Natural killer cell (primary cell): ENCODE measurements at regions not wholly inside any gene's neighbourhood (a gene's known extent, or its start where the extent isn't known, plus 50 kb on each side); places are given as distances from the start of the nearest gene placed in this dataset.

Source experiments
- ATAC-seq, 3 donors: fragments of 150-1000 bp in 2 of 3; fragments of 200-7000 bp in 1 of 3; cut with Tn5 transposase; 1 replicate in 1 of 3; 2 replicates in 2 of 3; pipeline ENCODE4 v1.10.0; 2021; ENCODE audit warnings: mild to moderate bottlenecking in 2 of 3, moderate library complexity in 2 of 3
- DNase-seq, 2 donors: peaks; one replicate each; pipeline versions ENCODE4 v3.0.0 to v3.0.0-alpha.2; 2013 to 2021; ENCODE audit warnings: mixed read lengths in 1 of 2
- H3K27ac ChIP-seq: one replicate; pipeline ENCODE4 v1.5.1; 2013; ENCODE audit warnings: mild to moderate bottlenecking, low read length
- H3K27me3 ChIP-seq: one replicate; pipeline ENCODE4 v1.6.1; 2013; ENCODE audit warnings: low read length; ENCODE audit not compliant: control insufficient read depth, insufficient read depth
- H3K36me3 ChIP-seq: one replicate; pipeline ENCODE4 v1.6.1; 2013; ENCODE audit warnings: low read length; ENCODE audit not compliant: control insufficient read depth, insufficient read depth
- H3K4me1 ChIP-seq: one replicate; pipeline ENCODE4 v1.6.1; 2013; ENCODE audit warnings: low read length; ENCODE audit not compliant: control insufficient read depth, insufficient read depth
- H3K4me3 ChIP-seq: one replicate; pipeline ENCODE4 v1.5.1; 2013; ENCODE audit warnings: low read length
- H3K9me3 ChIP-seq: one replicate; pipeline ENCODE4 v1.6.1; 2013; ENCODE audit warnings: low read length; ENCODE audit not compliant: control insufficient read depth, insufficient read depth
- H3K27ac Mint-ChIP-seq, 2 donors: one replicate each; pipeline ENCODE4 v1.8.0; 2022; ENCODE audit warnings: mild to moderate bottlenecking in 2 of 2, mixed read lengths in 2 of 2, moderate library complexity in 1 of 2
- H3K27me3 Mint-ChIP-seq, 2 donors: one replicate each; pipeline ENCODE4 v1.8.0; 2022; ENCODE audit warnings: low read depth in 2 of 2, mixed read lengths in 2 of 2
- H3K36me3 Mint-ChIP-seq: one replicate; pipeline ENCODE4 v1.8.0; 2022; ENCODE audit warnings: mixed read lengths
- H3K4me1 Mint-ChIP-seq, 2 donors: one replicate each; pipeline ENCODE4 v1.8.0; 2022; ENCODE audit warnings: mixed read lengths in 2 of 2
- H3K4me3 Mint-ChIP-seq: one replicate; pipeline ENCODE4 v1.8.0; 2022; ENCODE audit warnings: mild to moderate bottlenecking, moderate library complexity, mixed read lengths
- H3K9me3 Mint-ChIP-seq, 2 donors: one replicate each; pipeline ENCODE4 v1.8.0; 2022; ENCODE audit warnings: mixed read lengths in 2 of 2
- CTCF ChIP-seq: fragments of 200-600 bp; IDR thresholded peaks from one replicate; pipeline ENCODE4 v1.8.0; 2022; ENCODE audit warnings: antibody characterized with exemption
- WGBS: methylation state at CpG from one replicate; pipeline ENCODE4 v1.1.7; 2013; ENCODE audit warnings: missing lambda C conversion rate; ENCODE audit not compliant: insufficient coverage; 5-methylcytosine and 5-hydroxymethylcytosine counted together
- intact Hi-C: fragments of 100-400 bp; cut with micrococcal nuclease; formaldehyde crosslinking; loops from one replicate; pipeline ENCODE4 v1.14.2; 2022

GRCh38 chr13:33963134-33963533, 145.2 kb downstream of the RFC3 start:
- TF ChIP-seq CTCF, result no peak
- no peak for DNase-seq
- H3K9me3 Mint-ChIP-seq, result peaks cover 11 to 15% of the 10 kb centered on the region in 2 donors
- H3K4me1 Mint-ChIP-seq, result no peaks in the 10 kb centered on the region
- Histone ChIP-seq H3K27ac (no peak overlapping the region), H3K36me3 (no peaks in the 10 kb centered on the region), H3K4me1 (no peaks in the 10 kb centered on the region), H3K27me3 (no peaks in the 10 kb centered on the region), H3K9me3 (no peaks in the 10 kb centered on the region), H3K4me3 (no peak overlapping the region)
- no peak overlapping the region for H3K4me3 Mint-ChIP-seq
- 91% methylated on average over 1 of the region's 3 CpGs for WGBS
- intact Hi-C loops, result no loop called here
- no peak for ATAC-seq
- H3K27ac Mint-ChIP-seq, result no peak overlapping the region
- H3K27me3 Mint-ChIP-seq, result no peaks in the 10 kb centered on the region
- no peaks in the 10 kb centered on the region for H3K36me3 Mint-ChIP-seq

DNA sequence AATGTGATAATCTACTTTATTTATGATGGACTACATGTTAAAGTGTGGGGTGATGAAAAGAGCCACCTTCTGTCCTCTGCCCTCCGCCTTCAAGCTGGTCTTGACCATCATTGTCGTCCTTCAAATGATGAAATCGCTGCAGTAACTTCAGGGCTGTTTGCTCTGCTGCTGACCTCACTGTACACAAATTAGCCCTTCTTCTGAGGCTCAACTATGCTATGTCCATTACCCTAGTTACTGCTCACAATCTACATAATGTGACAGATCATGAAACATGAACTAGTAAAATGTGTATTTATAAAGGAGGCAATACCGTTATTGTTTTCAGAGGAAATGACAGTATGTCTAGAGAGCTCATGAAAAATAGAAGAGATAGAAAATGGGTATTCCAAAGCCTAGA, 145.9 kb downstream of the RFC3 start:
- H3K27ac ChIP-seq, result no peak overlapping the region
- no peak for DNase-seq
- H3K4me3 Mint-ChIP-seq, result no peak overlapping the region
- H3K9me3 Mint-ChIP-seq, result peaks cover 11 to 13% of the 10 kb centered on the region in 2 donors
- H3K9me3 ChIP-seq, result no peaks in the 10 kb centered on the region
- intact Hi-C loops, result no loop called here
- WGBS, result 95% methylated on average over 3 of the region's 4 CpGs
- no peaks in the 10 kb centered on the region for H3K27me3 ChIP-seq
- H3K4me3 ChIP-seq, result no peak overlapping the region
- no peak for ATAC-seq
- H3K4me1 ChIP-seq, result no peaks in the 10 kb centered on the region
- H3K36me3 ChIP-seq, result no peaks in the 10 kb centered on the region
- no peaks in the 10 kb centered on the region for H3K36me3 Mint-ChIP-seq
- H3K4me1 Mint-ChIP-seq, result no peaks in the 10 kb centered on the region
- TF ChIP-seq CTCF, result no peak
- no peaks in the 10 kb centered on the region for H3K27me3 Mint-ChIP-seq
- H3K27ac Mint-ChIP-seq, result no peak overlapping the region

DNA sequence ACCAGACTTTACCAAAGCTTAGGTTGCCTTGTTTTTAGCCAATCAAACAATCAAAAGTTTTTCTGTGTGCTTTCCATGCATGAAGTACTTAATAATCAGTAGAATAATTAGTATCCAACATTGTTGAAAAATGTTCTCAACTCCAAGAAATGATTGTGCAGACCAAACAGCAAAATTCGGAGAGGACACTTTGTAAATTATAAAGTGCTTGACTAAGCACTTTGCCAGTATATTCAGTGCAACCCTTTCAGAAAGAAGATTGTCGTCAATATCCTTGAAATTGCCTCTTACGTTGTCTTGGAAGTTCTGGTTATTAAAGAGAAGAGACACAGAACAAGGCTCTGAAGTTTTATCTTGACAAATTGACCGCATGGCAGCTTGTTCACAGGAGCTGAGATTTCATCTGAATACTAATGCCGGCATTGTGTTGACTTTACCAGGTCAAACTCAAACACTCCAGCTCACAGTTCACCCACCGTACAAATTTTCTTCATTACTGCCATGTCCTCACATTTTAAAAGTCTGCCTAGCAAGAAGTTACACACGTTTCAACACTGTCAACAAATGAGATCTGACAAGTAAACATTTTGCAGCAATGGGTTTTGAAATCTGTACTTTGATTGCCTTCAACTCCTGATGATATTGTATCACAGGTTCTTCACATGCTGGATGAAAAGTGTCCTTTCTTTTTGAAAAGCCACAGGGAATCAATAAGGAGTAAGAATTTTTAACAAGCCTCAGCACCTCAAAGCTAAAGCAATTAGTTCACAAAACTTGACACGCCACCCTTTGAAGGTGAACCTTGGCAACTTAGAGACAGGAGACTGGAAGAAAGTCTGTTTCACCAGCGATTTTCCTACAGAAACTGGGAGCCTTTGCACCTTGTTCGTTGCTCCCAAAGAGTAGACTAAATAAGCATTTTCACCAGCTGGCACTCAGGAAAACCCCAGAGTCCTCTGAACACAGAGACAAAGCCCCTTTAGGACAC, 150.9 kb downstream of the RFC3 start:
- H3K9me3 ChIP-seq, result peaks cover 3% of the 10 kb centered on the region
- WGBS, result 79% methylated on average over 10 of the region's 10 CpGs
- no peak overlapping the region for H3K27ac ChIP-seq
- ATAC-seq, result no peak
- intact Hi-C loops, result no loop called here
- H3K4me3 ChIP-seq, result no peak overlapping the region
- Mint-ChIP-seq H3K36me3 (no peaks in the 10 kb centered on the region), H3K27ac (no peak overlapping the region), H3K4me3 (no peak overlapping the region), H3K9me3 (peaks cover 10 to 11% of the 10 kb centered on the region in 2 donors), H3K27me3 (no peaks in the 10 kb centered on the region), H3K4me1 (no peaks in the 10 kb centered on the region)
- H3K36me3 ChIP-seq, result no peaks in the 10 kb centered on the region
- no peak for DNase-seq
- no peak for TF ChIP-seq CTCF
- no peaks in the 10 kb centered on the region for H3K27me3 ChIP-seq
- no peaks in the 10 kb centered on the region for H3K4me1 ChIP-seq
